GM21529 (cell line): ENCODE measurements at regions not wholly inside any gene's neighbourhood (a gene's known extent, or its start where the extent isn't known, plus 50 kb on each side); places are given as distances from the start of the nearest gene placed in this dataset.
"Not testable (repeated sequence)": the region's sequence is repeated elsewhere in the genome, so short reads cannot be mapped to it uniquely, and the experiment has no call there.

Experiments used
- ATAC-seq: cut with Tn5 transposase; IDR thresholded peaks from one replicate; pipeline ENCODE4 v1.9.1; 2021; ENCODE audit not compliant: unreplicated experiment

- ATAC-seq = no peak
These were observed 50.9 kb upstream of the NXT1 start for GRCh38 chr20:23299673-23300050.

- ATAC-seq = no peak
These were observed 51.5 kb upstream of the NXT1 start for GRCh38 chr20:23298926-23299672.

DNA sequence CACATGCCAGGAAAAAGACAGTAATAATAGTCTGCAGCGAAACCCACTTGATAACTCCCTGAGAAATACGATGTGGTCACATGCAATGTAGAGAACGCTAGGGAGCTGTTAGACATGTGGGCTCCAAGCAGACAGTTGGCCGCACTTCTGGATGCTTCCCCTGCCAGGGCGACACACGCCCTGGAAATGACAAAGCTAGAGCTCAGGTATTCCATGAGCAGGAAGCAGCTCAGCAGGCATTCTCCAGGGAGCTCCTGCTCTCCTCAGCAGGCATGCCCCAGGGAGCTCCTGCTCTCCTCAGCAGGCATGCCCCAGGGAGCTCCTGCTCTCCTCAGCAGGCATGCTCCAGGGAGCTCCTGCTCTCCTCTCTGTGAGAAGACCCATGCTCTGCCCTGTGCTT is 52.4 kb upstream of the NXT1 start:
- no peak for ATAC-seq

DNA sequence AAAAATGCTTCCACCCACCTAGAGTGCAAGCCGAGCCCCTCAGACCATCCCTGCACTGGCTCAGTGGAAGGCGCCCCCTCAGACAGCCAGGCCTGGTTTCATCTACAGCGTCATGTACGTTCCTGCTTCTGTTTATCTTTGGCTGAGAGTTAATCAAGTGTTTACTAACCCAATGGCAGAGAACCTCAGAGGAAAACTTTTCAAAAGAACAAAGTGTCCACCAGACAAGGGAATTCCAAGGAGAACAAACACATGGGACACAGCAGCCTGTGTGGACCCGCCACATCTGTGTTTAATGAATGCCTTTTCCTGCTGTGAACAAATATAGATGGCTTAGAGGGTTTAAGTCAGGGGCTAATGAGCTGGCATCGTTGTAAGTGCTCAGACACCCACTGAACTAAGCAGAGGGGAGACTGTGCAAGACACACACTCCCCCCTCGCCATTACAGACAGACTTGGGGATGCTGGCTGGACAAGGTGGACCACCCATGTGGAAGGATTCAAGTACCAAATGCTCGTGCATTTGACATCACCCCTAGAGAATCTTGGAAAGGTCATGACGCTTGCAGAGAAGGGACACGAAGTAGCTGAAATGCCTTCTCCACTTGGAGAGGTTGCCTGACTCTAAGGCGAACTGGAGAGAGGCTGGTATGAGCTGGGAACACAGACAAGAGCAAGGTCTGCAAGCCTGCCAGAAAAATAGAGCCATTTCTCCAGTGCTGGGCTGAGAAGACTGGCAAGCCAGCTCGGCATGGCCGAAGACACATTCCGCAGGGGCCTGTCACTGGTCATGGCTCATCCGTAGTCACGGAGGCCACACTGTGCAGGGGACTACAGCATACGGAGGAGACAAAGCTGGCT is 53.5 kb upstream of the NXT1 start:
- ATAC-seq = no peak

GRCh38 chr20:23295934-23296333 is 54.7 kb upstream of the NXT1 start:
- no peak for ATAC-seq

GRCh38 chr20:23294671-23295070 is 55.9 kb upstream of the NXT1 start:
- ATAC-seq = no peak

DNA sequence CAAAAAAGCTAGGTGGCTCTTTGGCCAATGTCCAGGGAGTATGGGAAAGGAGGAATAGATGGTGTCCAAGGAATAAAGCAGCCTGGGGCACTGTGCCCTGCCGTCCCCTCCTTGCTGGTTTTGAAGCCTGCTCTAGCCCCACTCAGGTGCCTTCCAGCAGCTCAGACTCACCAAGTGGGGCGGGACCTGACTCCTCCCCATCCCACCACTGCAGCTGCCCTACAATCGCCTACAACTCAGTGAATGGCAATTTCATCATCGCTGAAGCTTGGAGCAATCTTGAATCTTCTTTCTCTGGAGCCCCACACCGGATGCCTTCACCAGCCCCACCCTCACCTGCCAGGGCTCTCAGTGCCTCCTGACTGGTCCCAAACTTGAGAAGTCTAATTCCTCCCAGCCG is 56.4 kb upstream of the NXT1 start:
- ATAC-seq = no peak

DNA sequence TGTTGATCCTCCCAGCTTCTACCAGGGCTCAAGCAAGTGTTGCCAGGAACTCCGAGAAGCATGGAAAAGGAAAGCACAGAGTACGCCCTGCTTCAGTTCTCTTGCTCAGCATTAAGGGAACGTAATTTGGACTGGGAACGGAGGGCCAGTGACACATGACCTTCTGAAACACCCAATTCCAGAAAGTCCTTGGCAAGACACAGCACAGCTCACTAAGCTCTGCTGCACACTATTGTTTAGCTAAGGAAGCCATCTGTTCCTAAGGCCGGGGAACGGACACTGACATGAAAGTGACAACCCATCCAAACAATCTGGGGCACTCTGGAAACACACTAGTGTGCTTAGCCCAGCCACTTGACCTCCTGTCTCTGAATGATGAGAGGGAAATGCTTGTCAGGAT is 56.9 kb upstream of the NXT1 start:
- ATAC-seq = no peak

GRCh38 chr20:23292311-23292710 is 58.3 kb upstream of the NXT1 start:
- not testable (repeated sequence) for ATAC-seq

DNA sequence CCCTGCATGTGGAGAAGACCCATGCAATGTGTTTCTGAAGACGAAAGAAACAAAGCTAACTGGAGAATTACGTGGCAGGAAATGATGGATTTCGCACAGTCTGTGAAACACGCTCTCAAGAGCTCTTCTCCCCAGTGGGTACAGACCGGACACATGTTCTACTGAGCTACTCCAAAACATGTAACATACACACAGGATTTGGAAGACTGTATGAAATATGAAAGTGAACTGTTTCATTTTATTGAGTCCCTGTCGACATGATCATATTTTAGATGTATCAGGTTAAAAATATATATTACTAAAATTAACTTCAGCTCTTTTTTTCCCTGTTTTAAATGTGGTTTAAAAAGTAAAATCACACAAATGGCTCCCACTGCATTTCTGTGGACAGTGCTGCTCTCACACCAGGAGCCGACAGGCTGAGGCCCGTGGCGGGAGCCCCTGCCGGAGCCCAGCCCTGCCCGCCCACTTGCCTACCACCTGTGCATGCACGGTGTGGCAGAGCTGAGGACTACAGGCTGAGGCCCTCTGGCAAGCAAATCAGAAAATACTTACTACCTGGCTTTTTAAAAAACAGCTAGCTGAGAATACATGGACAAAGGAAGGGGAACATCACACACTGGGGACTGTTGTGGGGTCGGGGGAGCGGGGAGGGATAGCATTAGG is 58.9 kb upstream of the NXT1 start:
- no peak for ATAC-seq

- no peak for ATAC-seq
These were observed 59.6 kb upstream of the NXT1 start for GRCh38 chr20:23290761-23291574.

GRCh38 chr20:23289724-23290395 is 60.7 kb upstream of the NXT1 start:
- no peak for ATAC-seq

DNA sequence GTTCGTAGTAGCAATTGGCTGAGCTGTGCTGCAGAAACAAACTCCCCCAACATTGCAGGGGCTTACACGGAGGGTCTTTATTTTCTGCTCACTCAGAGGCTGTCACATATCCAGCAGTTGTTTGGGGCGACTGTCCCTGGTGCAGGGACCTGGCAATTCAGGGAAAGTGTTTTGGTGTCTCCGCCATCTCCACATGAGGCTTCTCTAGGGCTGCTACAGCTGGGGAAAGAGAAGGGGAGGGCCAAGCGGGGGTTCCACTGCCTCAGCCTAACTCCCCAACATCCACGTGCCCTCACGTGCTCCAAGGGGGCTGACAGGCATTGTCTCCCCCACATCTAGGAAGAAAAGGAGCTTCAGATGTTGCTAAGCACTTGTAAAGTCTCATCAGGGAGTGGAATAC is 61.3 kb upstream of the NXT1 start:
- ATAC-seq = no peak

DNA sequence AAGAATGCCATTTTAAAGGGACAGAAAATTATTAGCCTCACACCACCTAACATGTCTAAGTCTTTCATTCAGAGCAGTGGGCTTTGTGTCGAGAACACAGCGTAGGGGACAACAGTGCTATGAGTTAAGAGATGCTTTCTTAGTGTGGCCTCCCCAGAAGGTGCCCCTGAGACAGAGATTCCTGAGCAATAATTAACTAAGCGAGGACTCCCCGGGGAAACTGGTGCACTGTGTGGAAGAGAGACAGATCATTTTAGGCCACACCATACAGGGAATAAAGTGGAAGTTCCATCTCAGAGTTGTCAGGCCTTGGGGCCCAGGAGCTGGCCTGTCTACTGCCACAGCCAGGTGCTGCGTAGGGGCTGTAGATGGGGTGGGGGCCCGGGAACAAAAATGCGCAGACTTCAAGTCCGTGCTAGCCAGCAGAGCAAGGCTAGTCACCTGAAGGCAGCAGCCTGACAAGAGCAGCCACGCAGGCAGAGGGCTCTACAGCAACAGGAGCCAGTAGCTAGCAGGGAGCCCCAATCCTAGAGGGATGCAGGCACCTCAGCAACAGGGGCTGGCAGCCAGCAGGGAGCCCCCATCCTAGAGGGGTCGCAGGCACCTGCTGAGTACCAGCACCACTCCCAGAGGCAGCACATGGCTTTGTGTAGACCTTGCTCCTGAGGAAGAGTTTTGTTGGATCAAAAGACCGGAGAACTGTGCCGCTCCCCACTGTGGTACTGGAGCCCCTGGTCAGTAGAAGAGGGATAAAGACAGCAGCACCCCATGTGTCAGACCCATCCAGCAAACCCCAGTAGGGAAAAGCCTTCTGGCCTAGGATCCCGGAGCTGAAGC is 63.0 kb upstream of the NXT1 start:
- ATAC-seq = no peak

DNA sequence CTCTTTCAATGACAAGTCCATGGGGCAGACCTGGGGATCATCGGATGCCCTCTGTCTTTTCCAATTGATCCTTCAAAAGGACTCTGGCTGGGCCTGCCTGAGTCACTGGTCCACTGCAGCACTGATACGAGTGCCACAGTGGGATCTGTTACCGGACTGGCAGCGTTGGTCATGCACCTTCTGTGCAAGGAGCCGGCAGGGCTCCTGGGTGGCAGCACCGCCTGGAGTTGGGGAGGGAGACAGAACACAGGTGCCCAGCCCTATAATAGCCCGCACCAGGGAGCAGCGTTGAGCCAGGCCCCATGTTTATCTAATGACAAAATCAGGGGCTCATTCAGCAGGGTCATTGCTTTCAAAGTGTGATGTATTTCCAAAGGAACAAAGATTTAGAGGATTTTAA is 64.2 kb upstream of the NXT1 start:
- ATAC-seq = no peak

- no peak for ATAC-seq
These were observed 65.1 kb upstream of the NXT1 start for GRCh38 chr20:23285536-23285935.

DNA sequence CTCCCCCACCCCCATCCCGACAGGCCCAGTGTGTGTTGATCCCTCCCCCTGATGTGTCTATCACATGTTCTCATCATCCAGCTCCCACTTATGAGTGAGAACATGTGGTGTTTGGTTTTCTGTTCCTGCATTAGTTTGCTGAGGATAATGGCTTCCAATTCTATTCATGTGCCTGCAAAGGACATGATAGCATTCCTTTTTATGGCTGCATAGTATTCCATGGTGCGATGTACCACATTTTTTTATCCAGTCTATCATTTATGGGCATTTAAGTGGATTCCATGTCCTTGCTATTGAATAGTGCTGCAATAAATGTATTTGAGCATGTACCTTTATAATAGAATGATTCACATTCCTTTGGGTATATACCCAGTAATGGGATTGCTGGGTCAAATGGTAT is 66.6 kb upstream of the NXT1 start:
- no peak for ATAC-seq

DNA sequence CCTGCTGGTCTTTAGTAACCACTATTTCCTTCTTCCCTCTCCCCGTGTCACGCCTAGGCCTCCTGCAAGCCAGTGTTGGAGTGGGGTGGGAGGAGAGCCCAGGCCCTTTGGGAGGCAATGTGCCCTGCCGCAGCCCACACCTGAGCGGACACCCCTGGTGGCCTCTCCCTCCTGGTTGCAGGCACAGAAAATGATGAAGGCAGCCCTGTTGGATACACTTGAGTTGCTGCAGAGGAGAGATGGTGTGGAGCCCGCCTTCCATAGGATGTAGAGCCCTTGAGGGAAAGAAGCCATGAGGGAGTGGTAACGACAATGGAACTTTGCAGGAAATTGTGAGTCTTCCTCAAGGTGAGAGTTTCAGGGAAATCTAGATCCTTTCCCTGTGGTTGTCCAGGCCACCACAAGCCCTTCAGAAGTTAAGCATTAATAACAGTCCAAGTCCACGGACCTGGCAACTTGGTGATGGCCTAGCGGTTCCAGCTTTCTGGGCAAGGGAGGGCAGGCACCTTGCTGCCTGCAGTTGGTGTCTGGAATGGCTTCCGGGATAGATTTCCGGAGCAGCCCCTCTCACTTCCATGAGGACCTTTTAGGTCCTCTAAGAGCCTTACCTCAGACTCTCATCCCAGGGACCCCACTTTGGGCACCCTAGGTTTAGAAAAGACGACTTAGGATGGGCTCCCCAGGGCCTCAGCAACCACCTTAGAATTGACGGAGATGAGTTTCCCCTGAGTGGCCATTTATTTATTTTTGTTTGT is 67.3 kb upstream of the NXT1 start:
- no peak for ATAC-seq

- ATAC-seq = no peak
These were observed 68.0 kb upstream of the NXT1 start for GRCh38 chr20:23282546-23282945.
